B cell (primary cell): ENCODE measurements at regions not wholly inside any gene's neighbourhood (a gene's known extent, or its start where the extent isn't known, plus 50 kb on each side); places are given as distances from the start of the nearest gene placed in this dataset.

Experiments used
- CTCF ChIP-seq: fragments of 200-600 bp; IDR thresholded peaks from one replicate; pipeline ENCODE4 v1.8.0; 2022; ENCODE audit warnings: antibody characterized with exemption, mild to moderate bottlenecking
- EZH2 ChIP-seq: IDR thresholded peaks from 2 replicates; pipeline ENCODE4 v1.6.1; 2012; ENCODE audit warnings: borderline replicate concordance, low read depth, mild to moderate bottlenecking, moderate library complexity, low read length; ENCODE audit not compliant: insufficient read depth, poor library complexity, severe bottlenecking

DNA sequence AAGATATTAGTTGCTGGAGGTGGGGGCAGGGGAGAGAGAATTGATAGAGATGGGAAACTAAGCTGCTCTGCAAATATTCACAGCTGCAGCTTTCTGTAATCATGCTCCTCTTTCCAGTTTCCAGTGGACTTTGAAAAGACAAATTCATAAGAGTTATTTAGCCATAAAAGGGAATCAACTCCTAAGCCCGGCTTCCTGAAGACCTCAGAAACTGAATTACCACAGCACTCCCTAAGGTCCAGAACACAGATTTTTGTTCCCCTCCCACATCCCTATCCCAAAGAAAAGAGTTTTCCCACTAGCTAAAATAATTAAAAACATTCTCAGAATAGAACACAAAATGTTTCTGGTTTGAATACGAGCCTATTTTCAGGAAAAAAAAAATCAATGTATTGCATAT, 871.8 kb upstream of the NR2F2 start:
- TF ChIP-seq CTCF (no peak), EZH2 (no peak)
